Activated naive CD4-positive, alpha-beta T cell treated with anti-CD3 and anti-CD28 coated beads, Interleukin-2, amount 10 ng/mL, durations not matched to agents 7 days and 5 days (primary cell): ENCODE measurements at regions not wholly inside any gene's neighbourhood (a gene's known extent, or its start where the extent isn't known, plus 50 kb on each side); places are given as distances from the start of the nearest gene placed in this dataset.
"Not testable (repeated sequence)": the region's sequence is repeated elsewhere in the genome, so short reads cannot be mapped to it uniquely, and the experiment has no call there.

Source experiments
- CTCF ChIA-PET: fragments of 350-600 bp; sonication (Branson Sonifier 250); formaldehyde crosslinking; loops from one replicate; lab custom pipeline; 2021; ENCODE audit warnings: antibody characterized with exemption; lab: Charles Lee
- DNase-seq: peaks from one replicate; pipeline ENCODE4 v3.0.0-alpha.2; 2020
- H3K27ac Mint-ChIP-seq: one replicate; pipeline ENCODE4 v1.8.0; 2021; ENCODE audit warnings: mild to moderate bottlenecking, moderate library complexity, mixed read lengths
- H3K27me3 Mint-ChIP-seq: one replicate; pipeline ENCODE4 v1.8.0; 2021; ENCODE audit warnings: mild to moderate bottlenecking, mixed read lengths
- H3K36me3 Mint-ChIP-seq: one replicate; pipeline ENCODE4 v1.8.0; 2021; ENCODE audit warnings: mixed read lengths
- H3K4me1 Mint-ChIP-seq: one replicate; pipeline ENCODE4 v1.8.0; 2021; ENCODE audit warnings: mixed read lengths
- H3K4me3 Mint-ChIP-seq: one replicate; pipeline ENCODE4 v1.8.0; 2021; ENCODE audit warnings: mild to moderate bottlenecking, moderate library complexity, mixed read lengths
- H3K9me3 Mint-ChIP-seq: one replicate; pipeline ENCODE4 v1.8.0; 2021; ENCODE audit warnings: mixed read lengths

DNA sequence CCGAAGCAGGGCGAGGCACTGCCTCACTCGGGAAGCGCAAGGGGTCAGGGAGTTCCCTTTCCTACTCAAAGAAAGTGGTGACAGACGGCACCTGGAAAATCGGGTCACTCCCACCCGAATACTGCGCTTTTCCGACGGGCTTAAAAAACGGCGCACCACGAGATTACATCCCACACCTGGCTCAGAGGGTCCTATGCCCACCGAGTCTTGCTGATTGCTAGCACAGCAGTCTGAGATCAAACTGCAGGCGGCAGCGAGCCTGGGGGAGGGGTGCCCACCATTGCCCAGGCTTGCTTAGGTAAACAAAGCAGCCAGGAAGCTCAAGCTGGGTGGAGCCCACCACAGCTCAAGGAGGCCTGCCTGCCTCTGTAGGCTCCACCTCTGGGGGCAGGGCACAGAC lies 549.4 kb downstream of the KIF20B start:
- H3K4me1 Mint-ChIP-seq, DNase-seq, CTCF ChIA-PET, H3K27me3 Mint-ChIP-seq, H3K9me3 Mint-ChIP-seq, H3K27ac Mint-ChIP-seq, H3K4me3 Mint-ChIP-seq, H3K36me3 Mint-ChIP-seq: not testable (repeated sequence)

DNA sequence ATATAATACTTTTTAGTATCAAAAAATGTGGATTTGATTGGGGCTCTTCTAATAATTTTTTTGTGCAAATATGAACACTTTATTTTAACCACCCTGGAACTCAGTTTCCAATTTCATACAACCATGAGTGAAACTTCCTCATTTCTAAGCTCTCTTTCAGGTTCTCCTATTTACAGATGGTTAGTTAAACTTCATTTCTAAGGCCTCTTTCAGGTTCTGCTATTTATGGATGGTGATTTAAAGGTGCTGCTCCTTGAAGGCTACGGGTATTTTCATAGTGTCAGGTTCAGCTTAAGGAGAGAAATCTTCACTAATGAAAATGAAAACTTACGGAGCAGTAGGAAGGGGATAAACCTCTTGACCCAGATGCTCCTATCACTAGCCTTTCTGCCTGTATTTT lies 568.3 kb downstream of the KIF20B start:
- CTCF ChIA-PET: no interaction called here
- no peaks in the 10 kb centered on the region for H3K4me1 Mint-ChIP-seq
- H3K9me3 Mint-ChIP-seq: peaks cover 5% of the 10 kb centered on the region
- H3K27me3 Mint-ChIP-seq: no peaks in the 10 kb centered on the region
- no peak overlapping the region for H3K4me3 Mint-ChIP-seq
- H3K36me3 Mint-ChIP-seq: no peaks in the 10 kb centered on the region
- no peak overlapping the region for H3K27ac Mint-ChIP-seq
- no peak for DNase-seq

DNA sequence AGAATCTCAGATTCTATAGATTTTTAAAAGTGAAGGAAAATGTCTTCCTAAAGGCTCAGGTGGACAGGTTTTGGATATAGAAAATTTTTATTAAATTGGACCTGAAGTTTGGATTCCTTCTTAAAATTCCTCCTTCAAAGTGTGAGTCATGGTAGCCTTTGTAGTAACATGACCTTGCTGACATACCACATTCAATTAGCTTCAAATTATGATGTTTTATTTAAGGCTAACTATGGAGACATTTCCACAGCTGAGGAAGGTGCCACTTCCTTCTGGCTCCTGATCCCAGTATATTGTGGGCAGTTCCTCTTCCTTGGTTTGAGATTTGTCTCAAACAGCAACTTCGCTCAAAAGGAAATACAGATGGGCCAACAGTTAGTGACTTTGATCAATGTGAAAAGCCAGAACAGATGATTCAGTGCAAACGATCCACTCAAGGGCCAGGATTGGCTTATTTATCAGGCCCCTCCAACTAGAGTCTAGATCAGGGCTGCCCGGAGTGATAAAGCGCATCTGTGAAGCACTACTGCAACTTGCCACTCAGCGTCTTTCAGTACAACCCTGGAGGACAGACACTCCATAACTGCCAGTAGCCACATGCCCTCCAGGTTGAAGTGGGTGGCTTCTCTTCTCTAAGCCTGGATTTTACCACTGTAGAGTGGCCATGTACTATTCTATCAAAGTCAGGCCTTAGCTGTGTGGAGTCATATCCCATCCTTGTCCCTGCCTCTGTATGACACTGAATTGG lies 573.5 kb downstream of the KIF20B start:
- Mint-ChIP-seq H3K4me3 (no peak overlapping the region), H3K9me3 (no peaks in the 10 kb centered on the region), H3K36me3 (no peaks in the 10 kb centered on the region), H3K4me1 (no peaks in the 10 kb centered on the region), H3K27ac (no peak overlapping the region), H3K27me3 (no peaks in the 10 kb centered on the region)
- CTCF ChIA-PET: no interaction called here
- no peak for DNase-seq

DNA sequence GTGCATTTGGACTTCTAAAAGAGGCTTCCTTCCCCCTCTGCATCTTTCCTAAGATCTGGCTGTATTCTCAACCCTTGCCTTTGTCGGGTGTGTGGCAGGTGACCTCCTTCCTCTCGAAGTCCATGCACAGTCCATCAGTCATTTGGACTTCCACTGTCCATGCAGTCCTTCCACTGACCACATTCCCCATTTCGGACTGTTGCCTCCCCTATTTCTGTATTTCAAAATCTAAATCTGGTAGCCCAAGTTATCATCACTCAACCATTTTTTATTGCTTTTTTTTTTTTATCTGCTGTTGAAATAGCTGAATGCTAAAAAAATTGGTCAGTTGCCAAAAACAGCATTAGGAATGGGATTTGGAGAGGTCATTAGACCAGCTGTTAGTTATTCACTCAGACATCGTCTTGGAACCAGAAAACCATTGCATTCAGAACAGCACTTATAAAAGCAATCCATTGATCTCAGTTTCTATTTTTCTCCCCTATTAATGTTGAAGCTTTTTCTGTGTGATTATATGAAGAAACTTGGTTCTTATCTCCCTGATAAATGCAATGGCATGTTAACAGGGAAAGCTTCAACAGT lies 575.6 kb downstream of the KIF20B start:
- CTCF ChIA-PET: no interaction called here
- no peak overlapping the region for H3K27ac Mint-ChIP-seq
- DNase-seq: no peak
- H3K9me3 Mint-ChIP-seq: no peaks in the 10 kb centered on the region
- H3K4me1 Mint-ChIP-seq: no peaks in the 10 kb centered on the region
- H3K36me3 Mint-ChIP-seq: no peaks in the 10 kb centered on the region
- no peaks in the 10 kb centered on the region for H3K27me3 Mint-ChIP-seq
- no peak overlapping the region for H3K4me3 Mint-ChIP-seq

DNA sequence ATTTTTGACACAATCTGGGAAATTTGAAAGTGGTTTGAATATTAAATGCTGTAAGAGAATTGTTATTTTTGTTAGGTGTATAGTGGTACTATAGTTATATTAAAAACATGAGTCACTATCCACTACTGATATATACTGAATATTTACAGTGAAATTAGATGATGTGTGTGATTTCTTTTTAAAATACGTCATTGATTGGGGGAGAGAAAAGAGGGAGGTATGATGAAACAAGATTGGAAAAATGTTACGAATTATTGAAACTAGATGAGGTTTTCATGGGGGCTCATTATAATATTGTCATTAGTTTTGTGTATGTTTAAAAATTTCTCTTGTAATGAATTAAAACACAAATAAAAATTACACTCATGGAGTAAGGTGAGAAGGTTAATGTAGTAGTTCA lies 571.4 kb downstream of the HTR7 start:
- Mint-ChIP-seq H3K4me3 (no peak overlapping the region), H3K27ac (no peak overlapping the region), H3K27me3 (no peaks in the 10 kb centered on the region), H3K9me3 (no peaks in the 10 kb centered on the region), H3K36me3 (no peaks in the 10 kb centered on the region), H3K4me1 (no peaks in the 10 kb centered on the region)
- CTCF ChIA-PET: no interaction called here
- DNase-seq: no peak

DNA sequence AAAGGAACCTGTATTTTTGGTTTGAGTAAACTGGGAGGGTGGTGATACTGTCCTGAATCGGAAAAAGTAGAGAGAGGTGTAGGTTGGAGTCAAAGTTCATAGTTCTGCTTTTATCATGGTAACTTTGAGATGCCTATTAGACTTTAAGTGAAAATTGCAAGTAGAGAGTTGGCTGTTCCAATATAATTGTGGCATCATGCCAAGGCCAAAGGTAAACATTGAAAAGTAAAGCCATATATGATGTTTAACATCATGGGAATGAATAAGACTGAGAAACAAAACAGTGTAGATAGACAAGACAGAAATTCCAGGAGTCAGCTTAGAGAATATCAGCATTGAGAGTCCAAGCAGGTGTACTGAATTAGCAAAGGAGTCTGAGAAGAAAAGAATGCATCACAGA lies 570.9 kb downstream of the HTR7 start:
- Mint-ChIP-seq H3K9me3 (no peaks in the 10 kb centered on the region), H3K27me3 (no peaks in the 10 kb centered on the region), H3K36me3 (no peaks in the 10 kb centered on the region), H3K27ac (no peak overlapping the region), H3K4me3 (no peak overlapping the region), H3K4me1 (no peaks in the 10 kb centered on the region)
- CTCF ChIA-PET: no interaction called here
- no peak for DNase-seq

DNA sequence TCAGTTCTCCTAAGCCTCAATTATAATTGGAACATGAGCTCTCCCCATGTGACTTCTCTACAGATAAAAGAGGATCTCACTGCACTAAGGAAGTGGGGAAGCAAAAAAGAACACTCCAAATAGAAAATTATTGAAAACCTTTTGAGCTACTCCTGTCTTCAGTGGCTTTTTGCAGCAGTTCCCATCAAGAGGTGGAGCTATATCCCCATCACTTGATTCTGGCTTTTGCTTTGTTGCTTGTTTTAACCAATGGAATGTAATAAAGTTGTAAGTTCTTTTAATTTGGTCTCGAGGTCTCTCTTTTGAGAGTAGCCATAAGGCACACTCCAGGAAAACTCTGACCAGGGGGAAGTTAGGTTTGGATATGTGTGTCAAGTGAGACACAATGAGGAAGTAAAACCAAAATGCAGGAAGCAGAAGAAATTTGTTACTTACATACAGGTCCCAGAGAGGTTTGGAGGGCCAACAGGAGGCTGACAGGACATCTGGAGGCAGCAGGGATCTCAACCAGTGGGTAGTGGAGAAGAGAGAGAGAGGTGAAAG lies 569.4 kb downstream of the HTR7 start:
- Mint-ChIP-seq H3K4me1 (no peaks in the 10 kb centered on the region), H3K27me3 (no peaks in the 10 kb centered on the region), H3K9me3 (no peaks in the 10 kb centered on the region), H3K36me3 (no peaks in the 10 kb centered on the region), H3K27ac (no peak overlapping the region), H3K4me3 (no peak overlapping the region)
- CTCF ChIA-PET: no interaction called here
- DNase-seq: no peak

DNA sequence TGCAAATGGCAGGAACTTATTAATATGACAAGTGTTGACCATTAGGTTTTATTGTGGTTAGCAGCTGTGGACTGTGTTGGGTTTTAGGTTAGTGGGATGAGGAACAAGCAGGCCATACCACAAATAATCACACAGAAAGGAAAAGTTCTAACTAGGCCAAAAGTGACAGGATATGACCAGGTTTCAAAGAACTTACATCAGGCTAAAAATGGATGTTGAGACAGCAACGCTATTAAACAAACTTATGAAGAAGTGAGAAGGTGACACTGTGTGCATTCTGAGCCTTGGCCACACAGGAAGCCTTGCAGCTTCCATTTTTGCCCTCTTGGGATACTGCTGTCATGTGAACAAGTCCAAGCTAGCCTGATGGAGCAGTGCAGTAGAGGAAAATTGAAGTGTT lies 568.8 kb downstream of the HTR7 start:
- Mint-ChIP-seq H3K27ac (no peak overlapping the region), H3K36me3 (no peaks in the 10 kb centered on the region), H3K9me3 (no peaks in the 10 kb centered on the region), H3K4me1 (no peaks in the 10 kb centered on the region), H3K4me3 (no peak overlapping the region), H3K27me3 (no peaks in the 10 kb centered on the region)
- CTCF ChIA-PET: no interaction called here
- DNase-seq: no peak

DNA sequence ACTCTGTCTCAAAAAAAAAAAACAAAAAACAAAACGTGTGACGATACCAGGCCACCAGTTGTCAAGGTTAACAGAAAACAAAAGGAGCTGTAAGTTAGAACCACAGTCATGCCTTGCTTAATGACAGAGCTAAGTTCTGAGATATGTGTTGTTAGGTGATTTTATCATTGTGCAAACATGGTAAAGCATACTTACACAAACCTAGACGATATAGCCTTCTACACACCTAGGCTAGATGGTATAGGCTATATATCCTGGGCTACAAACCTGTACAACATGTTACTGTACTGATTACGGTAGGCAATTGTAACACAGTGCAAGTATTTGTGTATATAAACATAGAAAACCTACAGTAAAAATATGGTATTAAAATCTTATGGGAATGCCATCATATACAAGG lies 564.2 kb downstream of the HTR7 start:
- Mint-ChIP-seq H3K27ac (no peak overlapping the region), H3K36me3 (no peaks in the 10 kb centered on the region), H3K4me3 (no peak overlapping the region), H3K9me3 (no peaks in the 10 kb centered on the region), H3K4me1 (no peaks in the 10 kb centered on the region), H3K27me3 (no peaks in the 10 kb centered on the region)
- CTCF ChIA-PET: no interaction called here
- DNase-seq: no peak

DNA sequence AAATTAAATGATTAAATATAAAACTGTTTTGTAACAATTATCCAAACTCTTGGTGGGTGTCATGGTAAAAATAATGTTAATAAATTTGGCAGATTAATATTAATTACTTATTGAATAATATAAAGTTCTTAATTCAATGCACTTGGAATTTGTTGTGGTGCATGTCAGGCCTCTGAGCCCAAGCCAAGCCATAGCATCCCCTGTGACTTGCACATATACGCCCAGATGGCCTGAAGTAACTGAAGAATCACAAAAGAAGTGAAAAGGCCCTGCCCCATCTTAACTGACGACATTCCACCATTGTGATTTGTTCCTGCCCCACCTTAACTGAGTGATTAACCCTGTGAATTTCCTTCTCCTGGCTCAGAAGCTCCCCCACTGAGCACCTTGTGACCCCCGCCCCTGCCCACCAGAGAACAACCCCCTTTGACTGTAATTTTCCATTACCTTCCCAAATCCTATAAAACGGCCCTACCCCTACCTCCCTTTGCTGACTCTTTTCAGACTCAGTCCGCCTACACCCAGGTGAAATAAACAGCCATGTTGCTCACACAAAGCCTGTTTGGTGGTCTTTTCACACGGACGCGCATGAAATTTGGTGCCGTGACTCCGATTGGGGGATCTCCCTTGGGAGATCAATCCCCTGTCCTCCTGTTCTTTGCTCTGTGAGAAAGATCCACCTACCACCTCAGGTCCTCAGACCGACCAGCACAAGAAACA lies 562.9 kb downstream of the HTR7 start:
- CTCF ChIA-PET, H3K4me3 Mint-ChIP-seq, H3K27ac Mint-ChIP-seq, H3K4me1 Mint-ChIP-seq, H3K36me3 Mint-ChIP-seq, H3K9me3 Mint-ChIP-seq, H3K27me3 Mint-ChIP-seq, DNase-seq: not testable (repeated sequence)

DNA sequence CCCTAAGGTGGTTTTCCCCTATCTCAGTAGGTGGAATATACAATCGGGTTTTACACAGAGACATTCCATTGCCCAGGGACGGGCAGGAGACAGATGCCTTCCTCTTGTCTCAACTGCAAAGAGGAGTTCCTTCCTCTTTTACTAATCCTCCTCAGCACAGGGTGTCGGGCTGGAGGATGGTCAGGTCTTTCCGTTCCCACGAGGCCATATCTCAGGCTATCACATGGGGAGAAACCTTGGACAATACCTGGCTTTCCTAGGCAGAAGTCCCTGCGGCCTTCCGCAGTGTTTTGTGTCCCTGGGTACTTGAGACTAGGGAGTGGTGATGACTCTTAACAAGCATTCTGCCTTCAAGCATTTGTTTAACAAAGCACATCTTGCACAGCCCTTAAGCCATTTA lies 555.8 kb downstream of the HTR7 start:
- H3K27ac Mint-ChIP-seq, DNase-seq, H3K27me3 Mint-ChIP-seq, H3K4me3 Mint-ChIP-seq, CTCF ChIA-PET, H3K4me1 Mint-ChIP-seq, H3K36me3 Mint-ChIP-seq, H3K9me3 Mint-ChIP-seq: not testable (repeated sequence)

DNA sequence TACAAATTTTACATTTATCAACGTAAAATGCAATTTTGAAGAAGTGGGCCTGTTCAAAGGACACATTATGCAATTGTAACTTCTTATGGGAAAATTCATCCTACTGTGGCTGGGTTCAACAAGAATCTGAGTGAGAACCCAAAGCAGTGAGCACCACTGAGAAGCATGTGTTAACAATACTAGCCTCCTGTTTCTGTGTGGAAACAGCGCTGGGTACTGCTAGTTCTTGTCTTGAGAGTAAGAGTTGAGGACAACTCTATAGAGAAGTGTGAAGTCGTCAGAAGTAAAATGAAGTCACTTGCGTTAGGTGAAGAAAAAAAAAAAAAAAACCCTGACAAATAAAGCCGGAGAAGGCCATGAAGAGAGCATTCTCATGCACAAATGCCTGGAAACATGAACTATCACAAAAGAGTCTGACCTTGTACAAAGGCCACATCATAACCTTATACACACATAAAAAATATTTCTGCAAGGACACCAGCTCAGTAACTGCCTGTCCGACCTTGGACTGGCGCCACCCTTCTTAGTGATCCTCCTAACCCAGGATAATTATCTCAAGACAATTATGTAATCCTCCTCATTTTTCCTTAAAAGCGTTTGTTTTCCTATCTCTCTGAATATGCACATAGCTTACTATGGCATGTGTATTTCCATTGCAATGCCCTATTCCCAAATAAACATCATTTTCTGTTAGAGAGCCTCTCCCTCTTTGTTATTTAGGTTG lies 554.9 kb downstream of the HTR7 start:
- no peak for DNase-seq
- no peak overlapping the region for H3K27ac Mint-ChIP-seq
- CTCF ChIA-PET: no interaction called here
- H3K4me1 Mint-ChIP-seq: no peaks in the 10 kb centered on the region
- no peaks in the 10 kb centered on the region for H3K9me3 Mint-ChIP-seq
- no peaks in the 10 kb centered on the region for H3K27me3 Mint-ChIP-seq
- H3K36me3 Mint-ChIP-seq: no peaks in the 10 kb centered on the region
- H3K4me3 Mint-ChIP-seq: no peak overlapping the region

DNA sequence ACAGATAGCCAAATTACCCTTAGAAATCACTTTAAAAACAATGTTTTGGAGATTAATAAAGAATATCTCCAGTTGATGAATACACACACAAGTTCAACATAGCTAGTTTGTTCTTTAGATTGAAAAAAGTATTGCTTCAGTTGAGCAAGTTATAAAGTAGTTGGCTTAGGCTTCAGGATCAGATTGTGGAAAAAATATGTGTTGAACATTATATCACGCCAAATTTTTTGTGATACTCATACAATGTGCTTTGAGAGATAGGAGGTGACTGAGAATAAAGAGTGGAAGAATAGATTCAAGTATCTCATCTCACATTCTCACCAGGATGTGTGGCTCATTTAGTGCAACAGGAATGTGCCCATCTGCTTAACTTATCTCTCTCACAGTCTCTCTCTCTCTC lies 553.3 kb downstream of the HTR7 start:
- H3K36me3 Mint-ChIP-seq: no peaks in the 10 kb centered on the region
- H3K27ac Mint-ChIP-seq: no peak overlapping the region
- H3K4me3 Mint-ChIP-seq: no peak overlapping the region
- H3K4me1 Mint-ChIP-seq: no peaks in the 10 kb centered on the region
- no peaks in the 10 kb centered on the region for H3K9me3 Mint-ChIP-seq
- DNase-seq: no peak
- H3K27me3 Mint-ChIP-seq: no peaks in the 10 kb centered on the region
- CTCF ChIA-PET: no interaction called here

DNA sequence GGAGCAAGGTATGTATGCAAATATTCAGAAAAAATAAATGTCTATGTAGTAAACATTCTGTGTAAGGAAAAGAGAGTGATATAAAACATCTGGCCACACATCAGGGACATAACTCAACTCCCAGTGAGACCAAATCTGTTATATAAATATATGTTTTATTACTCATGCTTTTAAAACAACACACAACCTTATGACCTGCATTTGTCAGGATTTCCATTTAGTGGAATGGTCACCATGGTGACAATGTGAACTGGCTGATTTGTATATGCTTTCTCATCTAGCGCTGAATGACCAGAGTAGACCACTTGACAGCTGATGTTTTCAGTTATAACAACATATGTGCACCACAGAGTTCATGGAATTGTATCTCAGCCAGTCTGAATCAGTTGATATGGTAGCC lies 551.7 kb downstream of the HTR7 start:
- H3K4me1 Mint-ChIP-seq: no peaks in the 10 kb centered on the region
- DNase-seq: no peak
- H3K9me3 Mint-ChIP-seq: no peaks in the 10 kb centered on the region
- no peak overlapping the region for H3K4me3 Mint-ChIP-seq
- CTCF ChIA-PET: no interaction called here
- H3K36me3 Mint-ChIP-seq: no peaks in the 10 kb centered on the region
- no peaks in the 10 kb centered on the region for H3K27me3 Mint-ChIP-seq
- no peak overlapping the region for H3K27ac Mint-ChIP-seq
